GM19455 (cell line): ENCODE measurements at regions not wholly inside any gene's neighbourhood (a gene's known extent, or its start where the extent isn't known, plus 50 kb on each side); places are given as distances from the start of the nearest gene placed in this dataset.

ENCODE experiments used
- ATAC-seq: cut with Tn5 transposase; IDR thresholded peaks from one replicate; pipeline ENCODE4 v1.9.1; 2021; ENCODE audit not compliant: unreplicated experiment

GRCh38 chr10:125348536-125348935, 188.2 kb upstream of the CTBP2 start:
- no peak for ATAC-seq

- no peak for ATAC-seq
Measured at GRCh38 chr10:125344573-125345171, 184.3 kb upstream of the CTBP2 start.

GRCh38 chr10:125343983-125344382, 183.6 kb upstream of the CTBP2 start:
- ATAC-seq: no peak

- no peak for ATAC-seq
Measured at GRCh38 chr10:125343118-125343925, 183.0 kb upstream of the CTBP2 start.

DNA sequence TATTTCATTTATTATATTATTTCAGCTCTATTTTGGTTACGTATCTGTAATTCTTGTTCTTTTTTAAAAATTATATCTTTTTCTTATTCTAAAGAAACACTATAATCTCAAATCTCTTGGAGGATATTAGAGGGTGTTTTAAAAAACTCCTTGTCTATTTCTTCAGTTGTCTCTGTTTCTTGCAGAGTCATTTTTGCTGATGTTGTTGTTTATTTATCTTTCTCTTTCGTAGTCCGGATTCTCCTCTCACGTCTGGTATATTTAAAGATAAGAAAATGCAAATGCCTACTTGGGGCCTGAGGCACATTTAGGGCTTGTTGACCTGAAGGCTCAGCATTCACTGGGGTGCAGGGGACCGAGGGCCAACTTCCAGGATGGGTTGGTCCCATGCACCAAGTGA, 181.2 kb upstream of the CTBP2 start:
- no peak for ATAC-seq

DNA sequence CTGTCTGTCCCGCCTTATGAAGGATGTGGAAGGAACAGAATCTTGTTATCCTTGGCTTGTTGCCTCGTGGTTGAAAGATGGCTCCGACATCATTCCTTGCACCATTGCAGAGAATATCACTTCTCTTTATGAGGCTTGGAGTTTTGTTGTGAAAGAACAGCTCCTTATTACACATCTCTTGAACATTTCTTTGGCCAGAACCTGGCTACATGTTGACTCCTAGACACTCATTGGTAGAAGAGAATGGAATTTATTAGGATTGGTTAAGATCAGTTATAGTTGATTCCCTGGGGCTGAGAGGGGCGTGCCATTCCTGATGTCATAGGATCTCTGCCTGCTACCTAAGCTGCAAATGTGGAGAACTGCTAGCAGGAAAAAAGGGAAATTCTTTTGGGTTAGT, 180.5 kb upstream of the CTBP2 start:
- ATAC-seq: no peak

- ATAC-seq: no peak
Measured at GRCh38 chr10:125337510-125337909, 177.1 kb upstream of the CTBP2 start.

- no peak for ATAC-seq
Measured at GRCh38 chr10:125334545-125334944, 174.2 kb upstream of the CTBP2 start.

GRCh38 chr10:125333769-125334168, 173.4 kb upstream of the CTBP2 start:
- no peak for ATAC-seq

- ATAC-seq: no peak
Measured at GRCh38 chr10:125333209-125333591, 172.8 kb upstream of the CTBP2 start.

DNA sequence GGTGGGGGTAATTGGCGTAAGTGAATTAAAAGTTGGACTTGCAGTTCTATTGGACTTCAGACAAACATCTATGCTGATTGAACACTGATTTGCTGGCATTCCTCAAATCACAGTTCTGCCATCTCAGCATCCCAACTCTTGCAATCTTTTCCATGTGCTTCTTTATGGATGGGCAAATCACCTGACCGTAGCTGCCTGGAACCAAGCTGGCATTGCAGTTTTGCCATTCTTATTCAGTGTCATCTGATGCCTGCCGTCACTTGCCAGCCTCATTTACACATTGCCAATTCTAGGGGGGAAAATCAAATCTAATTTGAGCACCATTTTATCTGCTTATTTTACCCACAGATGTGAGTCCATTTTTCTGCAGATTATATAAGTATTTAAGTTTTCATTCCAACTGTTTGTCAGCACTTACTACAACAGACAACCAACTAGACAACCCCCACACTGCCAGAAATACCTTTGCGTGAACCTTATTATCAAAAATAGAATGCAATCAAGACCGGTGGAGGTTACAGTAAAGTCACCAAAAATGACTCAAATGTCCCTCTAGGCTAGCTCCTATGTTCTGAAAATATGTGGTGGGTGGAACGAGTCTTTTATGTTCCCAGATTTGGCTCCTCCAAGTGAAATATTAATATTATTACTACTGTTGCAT, 172.3 kb upstream of the CTBP2 start:
- no peak for ATAC-seq

GRCh38 chr10:125331056-125331455, 170.7 kb upstream of the CTBP2 start:
- ATAC-seq: no peak

GRCh38 chr10:125329056-125329455, 168.7 kb upstream of the CTBP2 start:
- ATAC-seq: no peak

GRCh38 chr10:125325326-125325725, 165.0 kb upstream of the CTBP2 start:
- no peak for ATAC-seq

- ATAC-seq: no peak
Measured at GRCh38 chr10:125316436-125316835, 156.1 kb upstream of the CTBP2 start.

GRCh38 chr10:125300937-125301336, 140.6 kb upstream of the CTBP2 start:
- ATAC-seq: no peak

DNA sequence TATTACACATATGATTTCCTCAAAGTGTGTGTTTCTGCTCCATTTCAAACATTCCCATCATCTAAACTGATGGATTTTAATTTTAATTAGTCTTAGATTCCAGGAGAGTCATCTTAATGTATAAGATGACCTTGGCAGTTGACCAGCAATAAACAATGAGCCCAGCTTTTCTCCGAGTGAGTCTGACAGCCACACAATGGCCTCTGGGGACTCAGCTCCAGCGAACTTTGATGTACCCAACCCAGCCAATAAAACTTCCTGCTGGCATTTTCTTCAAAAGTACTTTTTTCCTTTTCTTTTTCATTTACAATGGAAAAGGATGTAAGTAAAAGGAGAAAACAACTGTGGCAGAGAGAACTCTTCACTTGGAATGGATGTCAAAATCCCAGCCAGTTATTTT, 139.1 kb upstream of the CTBP2 start:
- no peak for ATAC-seq

- no peak for ATAC-seq
Measured at GRCh38 chr10:125296598-125296997, 136.2 kb upstream of the CTBP2 start.

DNA sequence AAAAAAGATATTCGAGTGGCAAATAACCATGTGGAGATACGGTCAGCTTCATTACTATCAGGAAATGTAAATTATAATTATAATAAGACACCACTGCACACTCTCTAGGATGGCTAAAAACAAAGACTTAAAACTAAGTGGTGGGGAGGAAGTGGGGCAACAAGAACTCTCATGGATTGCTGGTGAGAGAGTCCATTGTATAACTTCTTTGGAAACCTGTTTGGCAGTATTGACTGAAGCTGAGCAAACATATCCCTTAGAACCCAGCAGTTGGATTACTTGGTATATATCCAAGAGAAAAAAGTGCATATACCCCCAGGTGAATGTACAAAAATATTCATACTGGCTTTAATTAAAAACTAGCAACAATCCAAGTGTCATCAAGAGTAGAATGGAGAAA, 133.7 kb upstream of the CTBP2 start:
- ATAC-seq: no peak

GRCh38 chr10:125291836-125292235, 131.5 kb upstream of the CTBP2 start:
- ATAC-seq: no peak

- ATAC-seq: no peak
Measured at GRCh38 chr10:125289461-125289860, 129.1 kb upstream of the CTBP2 start.

- ATAC-seq: no peak
Measured at GRCh38 chr10:125284875-125285597, 124.7 kb upstream of the CTBP2 start.
